Effector memory CD8-positive, alpha-beta T cell (primary cell): ENCODE measurements at regions not wholly inside any gene's neighbourhood (a gene's known extent, or its start where the extent isn't known, plus 50 kb on each side); places are given as distances from the start of the nearest gene placed in this dataset.
"Not testable (repeated sequence)": the region's sequence is repeated elsewhere in the genome, so short reads cannot be mapped to it uniquely, and the experiment has no call there.

Source experiments
- ATAC-seq: fragments of 150-1000 bp; cut with Tn5 transposase; replicated peaks from 2 replicates; pipeline ENCODE4 v1.10.0; 2021; ENCODE audit warnings: mild to moderate bottlenecking, moderate library complexity
- DNase-seq, 3 experiments: peaks; one replicate each; pipeline ENCODE4 v3.0.0; 2021
- H3K27ac Mint-ChIP-seq, 2 donors: one replicate each; pipeline ENCODE4 v1.8.0; 2022; ENCODE audit warnings: mild to moderate bottlenecking in 2 of 2, mixed read lengths in 2 of 2, moderate library complexity in 2 of 2
- H3K27me3 Mint-ChIP-seq, 2 donors: one replicate each; pipeline ENCODE4 v1.8.0; 2022; ENCODE audit warnings: mixed read lengths in 2 of 2
- H3K36me3 Mint-ChIP-seq: one replicate; pipeline ENCODE4 v1.8.0; 2022; ENCODE audit warnings: mild to moderate bottlenecking, moderate library complexity, mixed read lengths; ENCODE audit not compliant: insufficient read depth
- H3K4me1 Mint-ChIP-seq, 2 donors: one replicate each; pipeline ENCODE4 v1.8.0; 2022; ENCODE audit warnings: low read depth in 2 of 2, mixed read lengths in 2 of 2
- H3K4me3 Mint-ChIP-seq, 2 donors: one replicate each; pipeline ENCODE4 v1.8.0; 2022; ENCODE audit warnings: mild to moderate bottlenecking in 2 of 2, mixed read lengths in 2 of 2, moderate library complexity in 2 of 2
- H3K9me3 Mint-ChIP-seq, 2 donors: one replicate each; pipeline ENCODE4 v1.8.0; 2022; ENCODE audit warnings: mixed read lengths in 2 of 2

DNA sequence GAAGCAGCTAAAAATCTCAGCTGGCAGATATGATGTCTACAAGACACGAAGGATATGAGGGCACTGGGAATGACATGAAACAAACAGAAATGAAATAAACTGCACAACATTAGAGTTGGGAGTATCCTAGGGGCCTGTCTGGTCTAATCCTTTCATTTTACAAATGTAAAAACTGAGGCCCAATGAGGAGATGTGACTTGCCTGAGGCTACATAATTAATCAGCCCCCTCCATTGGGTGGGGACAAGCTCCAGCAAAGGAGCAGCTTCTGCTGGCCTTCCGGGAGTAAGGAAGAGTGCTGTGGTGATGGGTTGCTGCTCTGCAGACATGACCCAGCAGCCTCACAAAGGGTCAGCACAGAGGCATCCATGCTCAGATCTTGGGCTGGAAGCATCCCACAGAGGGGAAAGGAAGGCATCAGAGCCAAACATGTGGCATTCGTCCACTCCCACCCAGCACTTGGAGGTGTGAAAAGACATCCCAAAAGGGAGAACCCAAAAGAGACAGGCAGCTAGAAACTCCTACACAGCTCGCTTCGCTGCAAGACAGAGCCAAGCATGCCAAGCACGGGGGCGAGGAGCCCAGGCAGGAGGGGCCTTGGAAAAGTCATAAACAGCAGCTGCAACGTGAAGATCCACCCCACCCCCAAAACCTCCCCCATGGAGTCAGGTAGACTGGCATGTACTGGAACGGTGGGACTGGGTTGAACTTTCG is 183.7 kb downstream of the UNC5CL start:
- Mint-ChIP-seq H3K4me1 (no peaks in the 10 kb centered on the region), H3K36me3 (no peaks in the 10 kb centered on the region), H3K27ac (no peak overlapping the region), H3K9me3 (no peaks in the 10 kb centered on the region), H3K4me3 (no peak overlapping the region), H3K27me3 (peaks cover 25 to 38% of the 10 kb centered on the region in 2 donors)
- ATAC-seq, result no peak
- no peak for DNase-seq

DNA sequence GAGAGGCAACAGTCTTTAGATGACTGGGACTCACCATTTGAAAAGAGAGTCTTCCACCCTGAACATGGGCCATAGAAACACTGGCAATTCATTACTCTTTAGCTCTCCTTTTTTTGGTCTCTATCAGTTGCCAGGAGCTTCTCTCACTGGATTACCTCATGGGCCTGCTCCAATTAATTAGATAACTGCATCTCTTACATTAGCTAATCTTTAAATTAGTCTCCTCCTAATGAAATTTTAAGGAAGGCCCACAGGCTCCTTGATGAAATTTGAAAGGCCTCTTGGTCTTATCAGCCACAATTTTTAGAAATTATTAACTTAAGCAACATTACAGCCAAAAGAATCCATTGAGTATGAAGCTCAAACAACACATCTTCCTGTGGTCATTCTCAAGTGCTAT is 184.4 kb downstream of the UNC5CL start:
- Mint-ChIP-seq H3K4me3 (no peak overlapping the region), H3K27ac (no peak overlapping the region), H3K4me1 (no peaks in the 10 kb centered on the region), H3K9me3 (no peaks in the 10 kb centered on the region), H3K36me3 (no peaks in the 10 kb centered on the region), H3K27me3 (peaks cover 26 to 36% of the 10 kb centered on the region in 2 donors)
- no peak for ATAC-seq
- no peak for DNase-seq

DNA sequence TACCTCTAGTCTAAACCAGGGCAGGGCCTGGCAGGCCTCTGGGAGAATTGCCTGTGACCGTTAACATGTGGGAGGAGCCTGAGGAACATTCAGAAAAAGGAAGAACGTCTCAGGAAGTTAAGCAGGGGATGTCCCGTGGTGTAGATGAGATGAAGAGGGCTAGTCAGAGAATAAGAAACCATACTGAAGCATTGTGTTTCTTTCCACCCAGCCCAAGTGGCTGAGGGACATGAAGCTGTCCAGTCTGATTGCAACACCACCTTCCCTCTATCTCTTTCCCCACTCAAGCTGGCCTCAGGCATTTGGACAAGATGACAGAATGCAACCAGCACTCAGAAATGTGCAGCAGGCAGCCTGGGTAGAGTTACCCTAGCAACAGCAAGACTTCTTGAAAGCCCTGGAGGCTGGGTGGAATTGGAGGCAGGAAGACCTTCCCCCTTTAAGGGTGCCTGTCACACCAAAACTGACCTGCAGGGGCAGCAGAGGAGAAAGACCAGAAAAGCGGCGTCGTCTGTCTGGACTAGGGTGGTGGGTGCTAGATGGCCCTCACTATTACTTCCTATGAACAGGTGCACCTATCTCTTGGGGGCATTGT is 186.1 kb downstream of the UNC5CL start:
- no peak overlapping the region for H3K4me3 Mint-ChIP-seq
- no peaks in the 10 kb centered on the region for H3K9me3 Mint-ChIP-seq
- H3K27ac Mint-ChIP-seq, result no peak overlapping the region
- DNase-seq, result no peak
- H3K4me1 Mint-ChIP-seq, result no peaks in the 10 kb centered on the region
- H3K36me3 Mint-ChIP-seq, result no peaks in the 10 kb centered on the region
- H3K27me3 Mint-ChIP-seq, result peaks cover 17 to 40% of the 10 kb centered on the region in 2 donors
- no peak for ATAC-seq

DNA sequence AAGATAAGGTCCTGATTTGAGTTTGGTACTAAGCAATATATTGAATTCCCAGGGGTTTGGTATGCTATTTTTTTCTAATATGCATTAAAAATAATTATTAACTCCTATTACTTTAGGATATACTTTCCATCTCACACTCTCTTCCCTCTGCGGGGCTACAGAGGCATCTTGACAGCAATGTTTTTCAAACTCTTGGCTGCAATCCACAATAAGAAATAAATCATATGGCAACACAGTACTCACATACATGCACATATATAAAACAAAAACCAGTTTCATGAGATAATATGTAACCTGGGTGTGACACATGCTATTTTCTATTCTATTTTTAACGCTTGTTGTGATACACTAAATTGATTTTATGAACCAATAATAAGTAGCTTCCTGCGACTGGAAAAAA is 189.5 kb downstream of the UNC5CL start:
- H3K4me3 Mint-ChIP-seq, result no peak overlapping the region
- no peaks in the 10 kb centered on the region for H3K9me3 Mint-ChIP-seq
- no peak overlapping the region for H3K27ac Mint-ChIP-seq
- H3K27me3 Mint-ChIP-seq, result peaks cover 26 to 37% of the 10 kb centered on the region in 2 donors
- H3K4me1 Mint-ChIP-seq, result no peaks in the 10 kb centered on the region
- ATAC-seq (no peak), DNase-seq (no peak)
- H3K36me3 Mint-ChIP-seq, result no peaks in the 10 kb centered on the region

DNA sequence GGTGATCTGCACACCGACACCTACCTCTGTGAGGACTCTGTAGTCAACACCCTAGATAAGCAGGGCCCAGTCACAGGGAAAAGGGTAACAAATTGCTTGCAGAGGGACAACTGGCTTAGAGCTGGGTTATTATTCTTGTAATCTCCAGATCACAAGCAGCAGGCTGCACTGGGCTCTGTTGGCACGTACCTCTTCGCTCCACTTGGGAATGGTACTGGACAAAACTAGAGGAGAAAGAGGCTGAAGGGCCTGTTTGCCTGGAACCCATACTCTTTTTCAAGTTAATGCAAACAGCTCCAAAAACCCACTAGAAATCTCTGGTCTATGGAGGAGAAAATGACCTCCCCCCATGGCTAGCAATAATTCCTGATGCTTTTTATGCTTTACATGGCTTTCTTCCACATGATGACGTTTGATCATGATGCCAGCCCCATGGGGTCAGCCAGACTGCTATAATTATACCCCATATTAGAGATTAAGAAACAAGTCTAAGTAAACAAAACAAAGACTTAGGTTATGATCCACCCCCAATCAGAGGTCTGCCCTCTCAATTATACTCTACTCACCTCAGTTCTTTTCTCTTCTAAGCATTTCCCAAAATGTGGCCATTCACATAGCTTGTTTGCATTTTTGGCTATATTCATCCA is 190.0 kb downstream of the UNC5CL start:
- Mint-ChIP-seq H3K27ac (no peak overlapping the region), H3K4me1 (no peaks in the 10 kb centered on the region), H3K9me3 (no peaks in the 10 kb centered on the region), H3K4me3 (no peak overlapping the region), H3K36me3 (no peaks in the 10 kb centered on the region), H3K27me3 (peaks cover 32 to 42% of the 10 kb centered on the region in 2 donors)
- ATAC-seq (no peak), DNase-seq (no peak)

DNA sequence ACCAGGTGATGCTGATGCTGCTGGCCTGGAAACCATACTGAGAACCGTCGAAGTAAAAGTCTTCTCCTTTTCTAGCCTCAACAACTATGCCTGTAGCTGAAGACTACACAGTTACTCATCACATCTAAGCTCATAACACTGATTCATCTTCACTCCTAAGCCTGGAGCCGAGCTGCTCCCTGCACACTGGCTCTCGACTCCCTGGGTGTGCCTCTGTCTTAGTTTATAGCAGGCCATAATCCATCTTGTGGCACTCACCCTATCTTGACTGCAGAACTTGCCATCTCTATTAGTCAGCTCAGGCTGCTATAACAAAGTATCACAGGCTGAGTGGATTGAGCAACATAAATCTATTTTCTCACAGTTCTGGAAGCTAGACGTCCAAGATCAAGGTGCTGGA is 191.0 kb downstream of the UNC5CL start:
- no peaks in the 10 kb centered on the region for H3K9me3 Mint-ChIP-seq
- DNase-seq (no peak), ATAC-seq (no peak)
- H3K36me3 Mint-ChIP-seq, result no peaks in the 10 kb centered on the region
- H3K4me1 Mint-ChIP-seq, result no peaks in the 10 kb centered on the region
- peaks cover 39 to 45% of the 10 kb centered on the region in 2 donors for H3K27me3 Mint-ChIP-seq
- no peak overlapping the region for H3K4me3 Mint-ChIP-seq
- H3K27ac Mint-ChIP-seq, result no peak overlapping the region

DNA sequence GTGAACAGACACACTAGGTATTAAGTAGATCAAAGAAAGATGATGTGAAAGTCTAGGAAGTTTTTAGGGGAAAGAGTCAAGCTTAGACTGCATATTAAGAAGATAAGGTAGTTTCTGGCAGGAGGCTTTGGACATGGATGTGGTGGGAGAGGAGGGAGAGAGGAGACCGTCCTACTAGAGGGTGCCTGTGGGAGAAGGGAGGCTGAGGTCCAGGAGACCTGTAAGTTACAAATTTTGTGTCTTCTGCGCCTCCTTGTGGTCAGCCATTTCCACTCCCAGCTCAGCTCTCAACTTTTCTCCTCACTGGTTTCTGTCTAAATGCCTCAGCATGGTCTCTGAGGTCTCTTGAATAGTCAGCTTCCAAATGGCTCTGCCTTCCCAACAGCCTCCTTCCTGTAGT is 193.5 kb downstream of the UNC5CL start:
- Mint-ChIP-seq H3K9me3 (no peaks in the 10 kb centered on the region), H3K4me3 (no peak overlapping the region), H3K27me3 (peaks cover 44 to 61% of the 10 kb centered on the region in 2 donors), H3K36me3 (no peaks in the 10 kb centered on the region), H3K27ac (no peak overlapping the region), H3K4me1 (no peaks in the 10 kb centered on the region)
- ATAC-seq (no peak), DNase-seq (peak; percentile 3 to 22 (median 8))

DNA sequence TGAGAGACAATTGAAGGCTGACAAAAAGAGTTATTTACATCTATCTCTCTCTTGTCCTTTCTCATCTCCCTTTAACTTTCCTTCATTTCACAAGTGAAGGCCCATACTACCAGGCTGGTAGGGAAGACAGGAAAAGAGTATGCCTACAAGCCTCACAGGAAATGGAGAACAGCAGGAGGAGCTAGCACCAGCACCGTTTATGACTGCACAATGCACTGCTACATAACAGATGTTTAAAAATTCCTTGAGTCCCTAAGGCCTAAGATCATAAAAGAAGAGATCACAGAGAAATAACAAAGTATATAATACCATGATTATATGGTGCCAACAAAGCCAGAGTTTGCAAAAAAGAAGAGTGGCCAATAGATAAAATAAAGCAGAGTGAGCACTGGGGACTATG is 194.8 kb downstream of the UNC5CL start:
- DNase-seq (no peak), ATAC-seq (no peak)
- Mint-ChIP-seq H3K9me3 (no peaks in the 10 kb centered on the region), H3K4me3 (no peak overlapping the region), H3K4me1 (no peaks in the 10 kb centered on the region), H3K27ac (no peak overlapping the region), H3K27me3 (peaks cover 39 to 61% of the 10 kb centered on the region in 2 donors), H3K36me3 (no peaks in the 10 kb centered on the region)

DNA sequence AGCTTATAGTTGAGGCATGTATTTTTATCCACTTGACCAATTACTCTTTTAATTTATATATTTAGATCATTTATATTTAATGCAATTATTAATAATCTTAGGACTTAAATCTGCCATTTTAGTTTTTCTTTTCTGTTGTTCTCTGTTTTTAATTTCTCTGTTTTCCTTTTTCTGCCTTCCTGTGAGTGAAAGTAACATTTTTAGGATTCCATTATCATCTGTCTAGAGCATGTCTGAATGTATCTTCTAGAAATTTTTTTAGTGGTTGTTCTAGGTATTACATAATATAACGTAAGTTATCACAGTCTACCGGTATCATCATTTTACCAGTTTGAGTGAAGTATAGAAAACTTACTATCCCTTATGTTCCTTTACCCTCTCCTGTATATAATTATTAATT is 197.3 kb downstream of the UNC5CL start:
- Mint-ChIP-seq H3K27ac (no peak overlapping the region), H3K4me3 (no peak overlapping the region), H3K27me3 (peaks cover 27 to 57% of the 10 kb centered on the region in 2 donors), H3K36me3 (no peaks in the 10 kb centered on the region), H3K4me1 (no peaks in the 10 kb centered on the region), H3K9me3 (no peaks in the 10 kb centered on the region)
- DNase-seq, result no peak
- no peak for ATAC-seq

DNA sequence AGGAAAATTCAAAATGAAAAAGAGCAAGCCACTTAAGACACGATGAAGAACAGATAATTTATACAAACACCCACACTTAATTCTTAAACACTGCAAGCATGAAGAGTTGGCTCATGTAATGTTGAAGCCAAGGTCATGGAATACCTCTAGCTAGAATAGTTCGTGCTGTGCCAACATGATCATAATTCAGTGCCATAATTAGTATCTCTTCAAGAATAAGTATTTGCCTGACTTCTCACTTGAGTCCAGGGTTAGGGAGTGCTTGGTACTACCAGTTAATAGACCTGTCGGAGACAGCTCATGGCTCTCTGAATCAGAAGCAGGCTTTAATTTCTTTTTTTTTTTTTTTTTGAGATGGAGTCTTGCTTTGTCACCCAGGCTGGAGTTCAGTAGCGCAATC is 206.3 kb downstream of the UNC5CL start:
- no peak for DNase-seq
- no peak for ATAC-seq
- Mint-ChIP-seq H3K9me3 (no peaks in the 10 kb centered on the region), H3K27ac (no peak overlapping the region), H3K27me3 (peaks cover 33 to 57% of the 10 kb centered on the region in 2 donors), H3K4me3 (no peak overlapping the region), H3K4me1 (no peaks in the 10 kb centered on the region), H3K36me3 (no peaks in the 10 kb centered on the region)

DNA sequence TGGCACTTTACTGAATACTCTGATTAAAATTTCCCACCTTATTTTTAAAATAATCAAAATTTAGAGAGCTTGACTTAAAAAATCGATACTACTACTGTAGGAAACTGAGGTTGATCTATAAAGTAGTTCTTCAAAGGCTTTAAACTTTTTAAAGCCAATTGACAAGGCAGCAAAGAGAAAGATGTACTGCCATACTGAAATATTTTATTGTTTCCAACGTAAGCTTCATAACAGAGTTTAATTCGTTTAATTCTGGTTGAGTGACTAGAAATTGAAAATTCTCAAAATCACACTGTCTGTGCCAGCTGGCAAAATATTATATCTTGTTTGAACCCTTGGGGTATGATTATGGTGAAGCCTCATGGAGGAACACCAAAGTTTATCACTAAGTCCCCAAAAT is 207.6 kb downstream of the UNC5CL start:
- ATAC-seq (no peak), DNase-seq (no peak)
- Mint-ChIP-seq H3K27me3 (peaks cover 30 to 55% of the 10 kb centered on the region in 2 donors), H3K27ac (no peak overlapping the region), H3K9me3 (no peaks in the 10 kb centered on the region), H3K4me3 (no peak overlapping the region), H3K36me3 (no peaks in the 10 kb centered on the region), H3K4me1 (no peaks in the 10 kb centered on the region)

DNA sequence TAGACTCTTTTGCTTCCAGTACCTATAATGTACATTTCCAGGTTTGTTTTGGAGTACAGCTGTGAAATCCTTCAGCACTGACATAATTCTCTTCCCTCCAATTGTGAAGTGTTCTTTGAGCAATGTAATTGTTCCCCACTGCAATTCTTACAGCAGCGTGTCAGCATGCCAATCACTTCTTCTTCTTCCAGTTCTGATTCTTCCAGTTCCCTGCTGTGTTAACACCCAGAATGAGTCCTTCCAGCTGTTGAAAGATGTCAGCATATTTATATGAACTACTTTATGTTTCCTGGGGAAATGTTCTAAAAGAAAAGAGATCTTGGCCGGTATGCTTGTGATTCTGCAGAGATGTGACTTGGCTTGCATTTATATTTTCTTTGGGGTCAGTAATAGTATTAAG is 213.9 kb downstream of the UNC5CL start:
- no peak overlapping the region for H3K27ac Mint-ChIP-seq
- peaks cover 6 to 55% of the 10 kb centered on the region in 2 donors for H3K27me3 Mint-ChIP-seq
- H3K4me1 Mint-ChIP-seq, result no peaks in the 10 kb centered on the region
- no peak overlapping the region for H3K4me3 Mint-ChIP-seq
- H3K36me3 Mint-ChIP-seq, result no peaks in the 10 kb centered on the region
- H3K9me3 Mint-ChIP-seq, result no peaks in the 10 kb centered on the region
- no peak for DNase-seq
- ATAC-seq, result no peak

DNA sequence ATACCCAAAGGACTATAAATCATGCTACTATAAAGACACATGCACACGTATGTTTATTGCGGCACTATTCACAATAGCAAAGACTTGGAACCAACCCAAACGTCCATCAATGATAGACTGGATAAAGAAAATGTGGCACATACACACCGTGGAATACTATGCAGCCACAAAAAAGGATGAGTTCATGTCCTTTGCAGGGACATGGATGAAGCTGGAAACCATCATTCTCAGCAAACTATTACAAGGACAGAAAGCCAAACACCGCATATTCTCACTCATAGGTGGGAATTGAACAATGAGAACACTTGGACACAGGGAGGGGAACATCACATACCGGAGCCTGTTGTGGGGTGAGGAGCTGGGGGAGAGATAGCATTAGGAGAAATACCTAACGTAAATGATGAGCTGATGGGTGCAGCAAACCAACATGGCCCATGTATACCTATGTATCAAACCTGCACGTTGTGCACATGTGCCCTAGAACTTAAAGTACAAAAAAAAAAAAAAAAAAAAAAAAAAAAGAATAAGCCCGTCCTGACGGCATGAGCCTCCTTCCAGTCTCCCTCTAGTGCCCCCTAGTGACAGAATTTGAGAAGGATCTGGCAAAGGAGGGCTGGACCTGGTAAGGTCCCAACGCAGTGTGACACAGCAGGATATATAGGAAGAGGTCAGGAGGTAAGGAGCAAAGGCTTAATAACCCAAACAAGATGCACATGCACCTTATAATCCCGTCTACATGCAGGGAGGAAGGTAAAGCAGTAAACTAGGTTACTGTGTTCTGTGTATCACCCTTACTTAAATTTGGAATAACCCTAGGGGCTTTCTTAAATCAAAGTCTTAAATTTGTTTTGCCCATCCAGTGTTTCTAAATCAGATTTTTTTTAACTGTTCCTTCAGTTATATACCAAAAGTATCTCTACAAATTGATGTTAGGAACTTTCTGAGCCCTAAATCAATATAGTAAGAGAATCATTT is 214.8 kb downstream of the UNC5CL start:
- not testable (repeated sequence) for H3K36me3 Mint-ChIP-seq, H3K27ac Mint-ChIP-seq, H3K4me1 Mint-ChIP-seq, H3K9me3 Mint-ChIP-seq, H3K4me3 Mint-ChIP-seq, ATAC-seq
- H3K27me3 Mint-ChIP-seq, result peaks cover 6 to 63% of the 10 kb centered on the region in 2 donors
- peak; percentile 6 to 35 (median 25) for DNase-seq
